Suprapubic skin (tissue), 4 donors: ENCODE measurements at regions not wholly inside any gene's neighbourhood (a gene's known extent, or its start where the extent isn't known, plus 50 kb on each side); places are given as distances from the start of the nearest gene placed in this dataset.

Experiments used
- CTCF ChIP-seq, 2 donors: fragments of 200-600 bp in 1 of 2; fragments of 450-650 bp in 1 of 2; sonication (generic) in 1 of 2; IDR thresholded peaks; one replicate each; pipeline ENCODE4 v1.5.1; 2016 to 2019; ENCODE audit warnings: antibody characterized with exemption in 2 of 2, mild to moderate bottlenecking in 1 of 2, moderate library complexity in 1 of 2
- EP300 ChIP-seq: sonication (generic); formaldehyde crosslinking; IDR thresholded peaks from one replicate; pipeline ENCODE4 v1.6.1; 2017; ENCODE audit warnings: antibody characterized with exemption
- POLR2A ChIP-seq, 2 donors: fragments of 450-650 bp; IDR thresholded peaks; one replicate each; pipeline ENCODE4 v1.6.1; 2017; ENCODE audit warnings: antibody characterized with exemption in 2 of 2, mild to moderate bottlenecking in 2 of 2, moderate library complexity in 2 of 2
- POLR2AphosphoS5 ChIP-seq, 3 donors: sonication (generic); formaldehyde crosslinking; IDR thresholded peaks; one replicate each; pipeline ENCODE4 v1.6.1; 2017; ENCODE audit warnings: antibody characterized with exemption in 3 of 3

- TF ChIP-seq CTCF (IDR thresholded peaks at IDR 0.05) (no peak), POLR2AphosphoS5 (IDR thresholded peaks at IDR 0.05) (no peak), POLR2A (IDR thresholded peaks at IDR 0.05) (no peak), EP300 (no peak)
These were observed 246.6 kb upstream of the LRRC3B start for GRCh38 chr3:26375843-26376530.
